HepG2 (cell line): ENCODE measurements at regions not wholly inside any gene's neighbourhood (a gene's known extent, or its start where the extent isn't known, plus 50 kb on each side); places are given as distances from the start of the nearest gene placed in this dataset.

Experiments used
- CHD2 ChIP-seq: IDR thresholded peaks from 2 replicates; pipeline ENCODE4 v1.6.1; 2011; ENCODE audit warnings: low read depth, low read length, improper control_type of control experiment
- ETV6 ChIP-seq: sonication (generic); formaldehyde crosslinking; conservative IDR thresholded peaks from 2 replicates; pipeline ENCODE4 v1.4.0; 2020; ENCODE audit warnings: missing genetic modification reagents
- EZH2 ChIP-seq: conservative IDR thresholded peaks from 2 replicates; pipeline ENCODE4 v1.6.1; 2012; ENCODE audit warnings: mild to moderate bottlenecking, low read depth, low read length, moderate library complexity
- ZBTB7A ChIP-seq: sonication (generic); formaldehyde crosslinking; IDR thresholded peaks from 2 replicates; pipeline ENCODE4 v1.8.0; 2022; ENCODE audit warnings: mild to moderate bottlenecking, missing genetic modification reagents
- ZFP36 ChIP-seq: fragments of 150-350 bp; IDR thresholded peaks from 2 replicates; pipeline ENCODE4 v1.6.1; 2018; ENCODE audit warnings: borderline replicate concordance, low read length, low read depth; ENCODE audit not compliant: partially characterized antibody
- ZNF260 ChIP-seq: sonication (generic); formaldehyde crosslinking; IDR thresholded peaks from 2 replicates; pipeline ENCODE4 v1.4.0; 2020; ENCODE audit warnings: missing genetic modification reagents, low read depth, mild to moderate bottlenecking, borderline replicate concordance
- TF ChIP-seq, protein P1 (sequence below): sonication (generic); formaldehyde crosslinking; IDR thresholded peaks from 2 replicates; pipeline ENCODE4 v1.8.0; 2022; ENCODE audit warnings: mild to moderate bottlenecking, missing genetic modification reagents; ENCODE audit not compliant: insufficient replicate concordance
- TF ChIP-seq, protein P2 (sequence below): sonication (generic); formaldehyde crosslinking; IDR thresholded peaks from 2 replicates; pipeline ENCODE4 v1.5.0; 2020; ENCODE audit warnings: mild to moderate bottlenecking, missing genetic modification reagents, moderate library complexity

DNA sequence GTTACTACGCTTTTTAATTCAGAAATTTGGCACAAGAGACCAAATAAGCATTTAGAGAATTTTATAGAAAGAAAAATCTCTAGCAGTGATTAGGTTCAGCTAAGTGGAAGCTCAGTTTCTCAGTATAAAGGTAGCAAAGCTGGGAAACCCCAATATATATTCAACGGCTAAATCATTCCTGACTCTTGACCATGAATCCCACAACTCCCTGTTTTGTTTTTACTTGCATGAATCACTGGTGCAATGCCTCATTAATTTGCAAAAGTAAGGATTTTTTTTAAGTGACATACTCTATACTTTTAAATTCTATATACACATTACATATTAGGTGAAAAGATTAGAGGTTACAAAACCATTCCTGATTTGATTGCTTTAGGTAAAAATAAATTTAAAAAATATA is 74.3 kb upstream of the PLEKHG7 start:
- TF ChIP-seq ZNF260 (CRISPR knock-in tag), result no peak
- TF ChIP-seq EZH2, result no peak
- TF ChIP-seq ZFP36, result no peak
- TF ChIP-seq ETV6 (CRISPR knock-in tag), result no peak
- TF ChIP-seq ZBTB7A, result no peak
- TF ChIP-seq, protein P1, sequence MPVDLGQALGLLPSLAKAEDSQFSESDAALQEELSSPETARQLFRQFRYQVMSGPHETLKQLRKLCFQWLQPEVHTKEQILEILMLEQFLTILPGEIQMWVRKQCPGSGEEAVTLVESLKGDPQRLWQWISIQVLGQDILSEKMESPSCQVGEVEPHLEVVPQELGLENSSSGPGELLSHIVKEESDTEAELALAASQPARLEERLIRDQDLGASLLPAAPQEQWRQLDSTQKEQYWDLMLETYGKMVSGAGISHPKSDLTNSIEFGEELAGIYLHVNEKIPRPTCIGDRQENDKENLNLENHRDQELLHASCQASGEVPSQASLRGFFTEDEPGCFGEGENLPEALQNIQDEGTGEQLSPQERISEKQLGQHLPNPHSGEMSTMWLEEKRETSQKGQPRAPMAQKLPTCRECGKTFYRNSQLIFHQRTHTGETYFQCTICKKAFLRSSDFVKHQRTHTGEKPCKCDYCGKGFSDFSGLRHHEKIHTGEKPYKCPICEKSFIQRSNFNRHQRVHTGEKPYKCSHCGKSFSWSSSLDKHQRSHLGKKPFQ (CRISPR knock-in tag), result no peak
- TF ChIP-seq, protein P2, sequence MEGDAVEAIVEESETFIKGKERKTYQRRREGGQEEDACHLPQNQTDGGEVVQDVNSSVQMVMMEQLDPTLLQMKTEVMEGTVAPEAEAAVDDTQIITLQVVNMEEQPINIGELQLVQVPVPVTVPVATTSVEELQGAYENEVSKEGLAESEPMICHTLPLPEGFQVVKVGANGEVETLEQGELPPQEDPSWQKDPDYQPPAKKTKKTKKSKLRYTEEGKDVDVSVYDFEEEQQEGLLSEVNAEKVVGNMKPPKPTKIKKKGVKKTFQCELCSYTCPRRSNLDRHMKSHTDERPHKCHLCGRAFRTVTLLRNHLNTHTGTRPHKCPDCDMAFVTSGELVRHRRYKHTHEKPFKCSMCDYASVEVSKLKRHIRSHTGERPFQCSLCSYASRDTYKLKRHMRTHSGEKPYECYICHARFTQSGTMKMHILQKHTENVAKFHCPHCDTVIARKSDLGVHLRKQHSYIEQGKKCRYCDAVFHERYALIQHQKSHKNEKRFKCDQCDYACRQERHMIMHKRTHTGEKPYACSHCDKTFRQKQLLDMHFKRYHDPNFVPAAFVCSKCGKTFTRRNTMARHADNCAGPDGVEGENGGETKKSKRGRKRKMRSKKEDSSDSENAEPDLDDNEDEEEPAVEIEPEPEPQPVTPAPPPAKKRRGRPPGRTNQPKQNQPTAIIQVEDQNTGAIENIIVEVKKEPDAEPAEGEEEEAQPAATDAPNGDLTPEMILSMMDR (CRISPR knock-in tag), result no peak
- TF ChIP-seq CHD2, result no peak
